Spleen (tissue), 7 donors: ENCODE measurements at regions not wholly inside any gene's neighbourhood (a gene's known extent, or its start where the extent isn't known, plus 50 kb on each side); places are given as distances from the start of the nearest gene placed in this dataset.
"Not testable (repeated sequence)": the region's sequence is repeated elsewhere in the genome, so short reads cannot be mapped to it uniquely, and the experiment has no call there.

Experiments used
- POLR2A ChIP-seq, 3 donors: fragments of 450-650 bp; IDR thresholded peaks; one replicate each; pipeline ENCODE4 v1.5.1; 2017; ENCODE audit warnings: antibody characterized with exemption in 3 of 3, mild to moderate bottlenecking in 1 of 3
- POLR2AphosphoS5 ChIP-seq, 3 donors: sonication (generic); formaldehyde crosslinking; IDR thresholded peaks; one replicate each; pipeline ENCODE4 v1.5.1; 2017; ENCODE audit warnings: antibody characterized with exemption in 3 of 3
- TF ChIP-seq, protein P1 (sequence below), 11 experiments: fragments of 200-600 bp in 7 of 11; fragments of 450-650 bp in 4 of 11; sonication (generic) in 4 of 11; IDR thresholded peaks in 8 of 11; conservative IDR thresholded peaks in 3 of 11; 1 replicate in 7 of 11; 2 replicates in 4 of 11; pipeline versions ENCODE4 v1.4.0 to v1.8.0; 2016 to 2021; ENCODE audit warnings: antibody characterized with exemption in 11 of 11, inconsistent platforms in 4 of 11, mild to moderate bottlenecking in 1 of 11
- donor health status: DM: no; HTN: no; CAD: no; lungs with moderate emphysema.
- donor health status: DM: no; HTN: no; CAD: no.
- donor health status: DM: no; HTN: no; CAD: no.

DNA sequence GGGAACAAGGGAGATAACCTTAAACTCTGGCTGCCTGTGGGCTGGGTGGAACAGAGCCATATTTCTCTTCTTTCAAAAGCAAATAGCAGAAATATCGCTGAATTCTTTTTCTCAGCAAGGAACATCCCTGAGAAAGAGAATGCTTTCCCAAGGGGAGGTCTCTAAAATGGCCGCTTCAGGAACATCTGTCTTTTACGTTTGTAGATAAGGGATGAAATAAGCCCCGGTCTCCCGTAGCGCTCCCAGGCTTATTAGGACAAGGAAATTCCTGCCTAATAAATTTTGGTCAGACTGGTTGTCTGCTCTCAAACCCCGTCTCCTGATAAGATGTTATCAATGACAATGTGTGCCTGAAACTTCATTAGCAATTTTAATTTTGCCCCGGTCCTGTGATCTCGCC is 340.6 kb upstream of the IGFBP3 start:
- not testable (repeated sequence) for TF ChIP-seq POLR2A, POLR2AphosphoS5 (IDR thresholded peaks at IDR 0.05)
- TF ChIP-seq, protein P1, sequence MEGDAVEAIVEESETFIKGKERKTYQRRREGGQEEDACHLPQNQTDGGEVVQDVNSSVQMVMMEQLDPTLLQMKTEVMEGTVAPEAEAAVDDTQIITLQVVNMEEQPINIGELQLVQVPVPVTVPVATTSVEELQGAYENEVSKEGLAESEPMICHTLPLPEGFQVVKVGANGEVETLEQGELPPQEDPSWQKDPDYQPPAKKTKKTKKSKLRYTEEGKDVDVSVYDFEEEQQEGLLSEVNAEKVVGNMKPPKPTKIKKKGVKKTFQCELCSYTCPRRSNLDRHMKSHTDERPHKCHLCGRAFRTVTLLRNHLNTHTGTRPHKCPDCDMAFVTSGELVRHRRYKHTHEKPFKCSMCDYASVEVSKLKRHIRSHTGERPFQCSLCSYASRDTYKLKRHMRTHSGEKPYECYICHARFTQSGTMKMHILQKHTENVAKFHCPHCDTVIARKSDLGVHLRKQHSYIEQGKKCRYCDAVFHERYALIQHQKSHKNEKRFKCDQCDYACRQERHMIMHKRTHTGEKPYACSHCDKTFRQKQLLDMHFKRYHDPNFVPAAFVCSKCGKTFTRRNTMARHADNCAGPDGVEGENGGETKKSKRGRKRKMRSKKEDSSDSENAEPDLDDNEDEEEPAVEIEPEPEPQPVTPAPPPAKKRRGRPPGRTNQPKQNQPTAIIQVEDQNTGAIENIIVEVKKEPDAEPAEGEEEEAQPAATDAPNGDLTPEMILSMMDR (IDR thresholded peaks at IDR 0.05 in 8 of 11, conservative IDR thresholded peaks at IDR 0.05 in 3 of 11) = not testable (repeated sequence)
